RCC 7860 (cell line): ENCODE measurements at regions not wholly inside any gene's neighbourhood (a gene's known extent, or its start where the extent isn't known, plus 50 kb on each side); places are given as distances from the start of the nearest gene placed in this dataset.
A peak's percentile ranks its signal among the peaks of the same experiment; 100 is the strongest.

ENCODE experiments used
- DNase-seq: peaks from one replicate; pipeline ENCODE4 v3.0.0-alpha.2; 2015; ENCODE audit warnings: low spot score
- FAIRE-seq: peaks from 2 replicates; lab custom pipeline; 2012; peaks lifted over from hg19 to GRCh38; lab: Jason Lieb, UNC

GRCh38 chr2:42108852-42109251, 60.3 kb upstream of the EML4 start:
- DNase-seq (no peak), FAIRE-seq (no peak)

DNA sequence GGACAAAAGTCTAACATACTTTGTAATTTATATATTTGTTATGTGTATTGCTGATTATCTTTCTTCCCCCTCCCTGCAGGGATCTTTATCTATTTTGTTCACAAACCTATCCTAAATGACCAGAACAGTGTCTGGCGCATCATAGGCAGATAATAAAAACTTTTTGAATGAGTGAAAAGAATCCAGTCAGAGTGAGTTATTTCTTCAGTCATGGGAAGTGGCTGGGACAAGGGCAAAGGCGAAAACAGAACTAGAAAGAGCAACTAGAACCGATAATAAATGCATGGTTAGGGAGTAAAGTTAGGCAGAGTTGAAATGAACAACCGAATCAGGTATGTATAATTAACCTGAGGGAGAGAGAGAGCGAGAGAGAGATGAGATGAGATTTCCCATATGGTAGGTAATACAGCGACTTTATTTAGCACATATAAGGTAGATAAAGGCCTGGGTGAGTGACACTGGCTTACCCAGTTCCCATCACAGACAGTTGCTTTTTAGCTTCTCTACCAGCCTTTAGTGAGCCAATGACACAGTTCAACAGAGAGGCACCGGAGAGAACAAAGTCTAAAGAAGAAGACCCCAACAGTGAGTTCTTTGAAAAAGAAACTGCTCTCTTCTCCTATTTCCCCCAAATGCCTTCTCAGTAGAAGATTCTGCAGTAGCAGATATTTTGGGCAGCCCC, 59.1 kb upstream of the EML4 start:
- FAIRE-seq (no peak), DNase-seq (no peak)

GRCh38 chr2:42110641-42111322, 58.4 kb upstream of the EML4 start:
- DNase-seq = no peak
- FAIRE-seq = no peak

GRCh38 chr2:42112418-42112817, 56.7 kb upstream of the EML4 start:
- DNase-seq (no peak), FAIRE-seq (no peak)

DNA sequence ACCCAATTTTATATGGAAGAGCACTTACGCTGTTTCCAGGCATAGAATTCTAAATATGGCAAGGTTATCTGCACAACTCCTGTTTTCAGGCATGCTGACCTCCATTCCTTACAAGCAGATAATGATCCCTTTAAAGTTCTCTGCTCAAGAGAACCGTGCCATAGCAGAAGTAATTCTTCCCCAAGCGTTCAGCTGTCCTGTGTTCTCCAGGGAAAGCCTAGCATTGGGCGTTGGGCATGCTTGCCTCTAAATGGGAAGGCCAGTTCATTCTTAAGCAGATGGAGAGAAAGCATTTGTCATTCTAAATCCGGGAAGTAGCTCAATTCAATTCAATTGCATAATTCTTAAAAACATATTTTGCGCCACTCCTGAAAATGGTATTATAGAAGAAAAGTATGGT, 55.7 kb upstream of the EML4 start:
- DNase-seq (no peak), FAIRE-seq (no peak)

GRCh38 chr2:42114091-42114490, 55.1 kb upstream of the EML4 start:
- no peak for FAIRE-seq
- DNase-seq = no peak

DNA sequence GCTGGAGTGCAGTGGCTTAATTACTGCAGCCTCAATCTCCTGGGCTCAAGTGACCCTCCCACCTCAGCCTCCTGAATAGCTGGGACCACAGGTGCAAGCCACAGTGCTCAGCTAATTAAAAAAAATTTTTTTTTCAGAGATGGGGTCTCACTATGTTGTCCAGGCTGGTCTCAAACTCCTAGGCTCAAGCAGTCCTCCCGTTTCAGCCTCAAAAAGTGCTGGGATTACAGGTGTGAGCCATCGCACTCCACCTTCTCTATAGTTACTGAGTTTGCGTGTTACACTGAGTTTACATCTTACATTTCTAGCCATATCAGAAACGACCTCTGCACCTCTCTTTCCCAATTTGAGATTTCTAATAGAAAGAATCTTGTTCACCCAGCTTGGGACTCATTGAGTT, 53.6 kb upstream of the EML4 start:
- no peak for FAIRE-seq

GRCh38 chr2:42116195-42117181, 52.7 kb upstream of the EML4 start:
- FAIRE-seq (no peak), DNase-seq (no peak)

More for the DNA sequence above, 53.6 kb upstream of the EML4 start:
- DNase-seq = no peak

DNA sequence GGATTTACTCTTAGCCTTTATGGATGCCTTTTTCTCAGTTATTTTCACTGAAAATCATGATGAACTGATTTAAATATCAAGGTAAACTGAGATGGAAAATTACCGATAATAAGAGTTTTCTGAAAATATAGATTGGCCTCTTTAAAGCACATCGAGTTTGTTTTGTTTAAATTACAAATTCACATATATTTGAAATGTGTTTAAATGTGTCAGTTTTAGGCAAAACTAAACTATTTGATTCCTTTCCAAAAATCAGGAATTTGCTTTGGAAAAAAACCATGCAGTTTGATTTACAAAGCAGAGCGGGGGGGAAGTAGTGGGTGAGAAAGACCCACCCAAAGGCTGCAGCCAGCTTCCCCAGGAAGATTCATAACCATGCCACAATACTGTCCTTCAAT, 52.0 kb upstream of the EML4 start:
- FAIRE-seq (no peak), DNase-seq (no peak)

DNA sequence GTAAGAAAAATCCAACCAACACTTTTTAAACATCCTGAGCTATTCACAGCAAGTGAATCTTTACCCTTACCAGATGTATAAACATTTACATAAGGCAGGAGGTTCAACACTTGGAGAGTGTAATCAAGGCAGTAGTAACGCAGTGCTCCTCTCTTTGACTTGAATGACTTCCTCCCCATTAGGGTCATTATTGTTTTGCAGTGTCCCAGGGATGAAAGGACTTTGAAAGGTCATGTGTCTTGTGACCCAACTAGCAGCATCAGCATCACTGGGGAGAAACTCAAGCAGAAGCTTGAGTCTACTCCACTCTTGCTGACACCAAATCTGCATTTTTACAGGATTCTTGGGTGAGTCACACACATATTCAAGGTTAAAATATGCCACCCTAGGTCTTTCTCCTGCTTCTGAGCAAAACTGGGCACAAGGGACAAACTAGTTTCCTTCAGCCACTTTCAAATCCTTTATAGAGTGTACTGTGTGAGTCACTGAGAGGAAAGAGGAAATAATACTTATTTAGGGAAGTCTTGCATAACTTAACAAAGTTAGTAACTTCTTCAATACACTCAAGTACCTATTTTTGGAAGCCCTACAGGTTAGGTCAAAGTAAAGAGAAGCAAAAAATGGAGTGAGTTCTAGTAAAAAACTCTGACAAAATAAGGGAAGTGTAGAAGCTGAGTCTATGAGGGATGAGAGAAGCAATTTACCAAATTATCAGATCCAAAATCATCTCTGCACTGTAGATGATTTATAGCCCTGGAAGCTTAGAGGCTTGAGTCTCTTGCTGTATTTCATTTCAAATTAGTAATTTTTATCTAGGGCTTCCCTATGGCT, 51.0 kb upstream of the EML4 start:
- FAIRE-seq = peak; percentile 95

DNA sequence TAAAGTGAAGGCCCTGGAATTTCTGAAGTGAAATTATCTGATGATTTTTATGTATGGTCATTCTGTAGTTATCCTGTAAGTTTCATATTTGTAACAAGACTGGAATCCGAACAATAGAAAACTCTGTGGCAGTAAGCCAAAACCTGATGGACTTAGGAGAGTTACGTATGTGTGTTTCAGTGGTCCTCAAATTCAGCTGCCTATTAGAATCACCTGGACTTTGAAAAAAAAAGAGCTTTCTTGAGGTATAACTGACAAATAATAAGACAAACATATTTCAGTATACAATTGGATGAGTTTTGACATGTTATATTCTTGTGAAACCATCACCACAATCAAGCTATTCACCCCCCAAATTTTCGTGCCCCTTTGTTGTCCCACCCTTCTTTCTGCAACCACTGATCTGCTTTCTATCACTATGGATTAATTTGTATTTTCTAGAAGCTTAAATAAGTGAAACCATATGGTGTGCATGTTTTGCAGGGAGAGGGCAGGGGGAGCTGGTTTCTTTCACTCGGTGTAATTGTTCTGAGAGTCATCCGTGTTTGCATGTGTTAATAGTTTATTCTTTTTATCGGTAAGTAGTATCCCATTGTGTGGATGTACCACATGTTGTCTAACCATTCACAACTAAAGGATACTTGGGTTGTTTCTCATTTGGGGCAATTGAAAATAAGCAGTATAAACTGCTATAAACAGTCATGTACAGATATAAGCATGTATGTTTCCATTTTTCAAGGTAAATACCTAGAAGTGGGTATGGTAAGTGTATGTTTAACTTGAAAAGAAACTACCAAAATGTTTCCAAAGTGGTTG, 50.2 kb upstream of the EML4 start:
- FAIRE-seq = no peak
- DNase-seq = peak; percentile 22

More for the DNA sequence above, 51.0 kb upstream of the EML4 start:
- peak; percentile 89 for DNase-seq
